ENCODE measurements at regions not wholly inside any gene's neighbourhood (a gene's known extent, or its start where the extent isn't known, plus 50 kb on each side); places are given as distances from the start of the nearest gene placed in this dataset.

- no peak overlapping the region for H3K4me3 ChIP-seq
- no peaks in the 10 kb centered on the region for H3K27me3 ChIP-seq
- no peak overlapping the region for H3K27ac ChIP-seq
- no peaks in the 10 kb centered on the region for H3K36me3 ChIP-seq
- no peaks in the 10 kb centered on the region for H3K4me1 ChIP-seq
- no peak for DNase-seq (ENCODE audit: low spot score in 2 of 2)
- no peak for TF ChIP-seq CTCF (IDR thresholded peaks at IDR 0.05)
- no peak for TF ChIP-seq EP300 (IDR thresholded peaks at IDR 0.05)
- no peak for TF ChIP-seq POLR2A (IDR thresholded peaks at IDR 0.05)
- WGBS, 2 donors, result 89 to 93% methylated on average over 1 of the region's 1 CpG
- H3K9me3 ChIP-seq, result peaks cover 0 to 6% (median 0%) of the 10 kb centered on the region in 4 donors
Observed at GRCh38 chr1:194028002-194028401, 841.6 kb upstream of the B3GALT2 start.

GRCh38 chr1:194026422-194026821 is 840.0 kb upstream of the B3GALT2 start:
- TF ChIP-seq EP300 (IDR thresholded peaks at IDR 0.05) (no peak), CTCF (IDR thresholded peaks at IDR 0.05) (no peak), POLR2A (IDR thresholded peaks at IDR 0.05) (no peak)
- H3K27me3 ChIP-seq, result no peaks in the 10 kb centered on the region
- no peak for DNase-seq (ENCODE audit: low spot score in 2 of 2)
- H3K36me3 ChIP-seq, result no peaks in the 10 kb centered on the region
- H3K4me1 ChIP-seq, result no peaks in the 10 kb centered on the region
- no peak overlapping the region for H3K4me3 ChIP-seq
- 92 to 96% methylated on average over 3 of the region's 3 CpGs for WGBS, 2 donors
- H3K27ac ChIP-seq, result no peak overlapping the region
- H3K9me3 ChIP-seq, result peaks cover 0 to 4% (median 0%) of the 10 kb centered on the region in 4 donors

GRCh38 chr1:194024659-194025058 is 838.2 kb upstream of the B3GALT2 start:
- DNase-seq (ENCODE audit: low spot score in 2 of 2), result no peak
- Histone ChIP-seq H3K4me3 (no peak overlapping the region), H3K27ac (no peak overlapping the region), H3K9me3 (peaks cover 0 to 4% (median 0%) of the 10 kb centered on the region in 4 donors), H3K36me3 (no peaks in the 10 kb centered on the region), H3K27me3 (no peaks in the 10 kb centered on the region), H3K4me1 (no peaks in the 10 kb centered on the region)
- 9 to 14% methylated on average over 2 of the region's 2 CpGs for WGBS, 2 donors
- TF ChIP-seq CTCF (IDR thresholded peaks at IDR 0.05) (no peak), POLR2A (IDR thresholded peaks at IDR 0.05) (no peak), EP300 (IDR thresholded peaks at IDR 0.05) (no peak)

- TF ChIP-seq CTCF (IDR thresholded peaks at IDR 0.05), result no peak
- TF ChIP-seq EP300 (IDR thresholded peaks at IDR 0.05), result no peak
Observed at GRCh38 chr1:194014014-194014413, 827.6 kb upstream of the B3GALT2 start.

GRCh38 chr1:194013561-194013960 is 827.1 kb upstream of the B3GALT2 start:
- H3K27me3 ChIP-seq, result no peaks in the 10 kb centered on the region
- H3K36me3 ChIP-seq, result no peaks in the 10 kb centered on the region
- no peaks in the 10 kb centered on the region for H3K4me1 ChIP-seq
- H3K27ac ChIP-seq, result no peak overlapping the region
- TF ChIP-seq POLR2A (IDR thresholded peaks at IDR 0.05), result no peak
- no peak for TF ChIP-seq EP300 (IDR thresholded peaks at IDR 0.05)
- no peak for TF ChIP-seq CTCF (IDR thresholded peaks at IDR 0.05)
- DNase-seq (ENCODE audit: low spot score in 2 of 2), result no peak
- H3K4me3 ChIP-seq, result no peak overlapping the region
- no peaks in the 10 kb centered on the region for H3K9me3 ChIP-seq
- WGBS, 2 donors, result 78 to 82% methylated on average over 2 of the region's 2 CpGs

More at GRCh38 chr1:194014014-194014413, 827.6 kb upstream of the B3GALT2 start:
- 64 to 71% methylated on average over 2 of the region's 2 CpGs for WGBS, 2 donors
- no peak overlapping the region for H3K4me3 ChIP-seq
- no peaks in the 10 kb centered on the region for H3K9me3 ChIP-seq
- no peak for DNase-seq (ENCODE audit: low spot score in 2 of 2)
- H3K27ac ChIP-seq, result no peak overlapping the region
- H3K4me1 ChIP-seq, result no peaks in the 10 kb centered on the region
- no peaks in the 10 kb centered on the region for H3K36me3 ChIP-seq
- H3K27me3 ChIP-seq, result no peaks in the 10 kb centered on the region
